GM23338 (cell line): ENCODE measurements at regions not wholly inside any gene's neighbourhood (a gene's known extent, or its start where the extent isn't known, plus 50 kb on each side); places are given as distances from the start of the nearest gene placed in this dataset.

Experiments used
- CREB1 ChIP-seq: fragments of 250-450 bp; sonication (Bioruptor Pico); IDR thresholded peaks from 2 replicates; pipeline ENCODE4 v1.5.0; 2020; ENCODE audit warnings: low read depth, mild to moderate bottlenecking, moderate library complexity
- EZH2 ChIP-seq: fragments of 200-600 bp; sonication (generic); IDR thresholded peaks from one replicate; pipeline ENCODE4 v1.8.0; 2017; ENCODE audit warnings: antibody characterized with exemption, mild to moderate bottlenecking, low read depth; ENCODE audit not compliant: unreplicated experiment
- EZH2phosphoT487 ChIP-seq: fragments of 200-600 bp; sonication (generic); IDR thresholded peaks from one replicate; pipeline ENCODE4 v1.8.1; 2018; ENCODE audit warnings: antibody characterized with exemption; ENCODE audit not compliant: unreplicated experiment
- JUNB ChIP-seq: IDR thresholded peaks from one replicate; pipeline ENCODE4 v1.6.1; 2016; ENCODE audit warnings: antibody characterized with exemption; ENCODE audit not compliant: unreplicated experiment
- POLR2AphosphoS5 ChIP-seq: IDR thresholded peaks from 2 replicates; pipeline ENCODE4 v1.6.1; 2016; ENCODE audit warnings: antibody characterized with exemption, low read depth
- REST ChIP-seq: IDR thresholded peaks from one replicate; pipeline ENCODE4 v1.6.1; 2018; ENCODE audit warnings: antibody characterized with exemption; ENCODE audit not compliant: unreplicated experiment
- ZNF331 ChIP-seq: fragments of 250-450 bp; sonication (Bioruptor Pico); IDR thresholded peaks from 2 replicates; pipeline ENCODE4 v1.5.0; 2020; ENCODE audit warnings: low read depth, mild to moderate bottlenecking, moderate library complexity
- TF ChIP-seq, protein P1 (sequence below), 2 experiments: fragments of 200-600 bp in 1 of 2; sonication (generic) in 1 of 2; conservative IDR thresholded peaks; 2 replicates each; pipeline versions ENCODE4 v1.5.1 to v1.6.1; 2016 to 2017; ENCODE audit warnings: antibody characterized with exemption in 2 of 2, low read depth in 2 of 2, mild to moderate bottlenecking in 2 of 2, moderate library complexity in 1 of 2

GRCh38 chr2:240322231-240322955 lies 113.1 kb upstream of the GPC1 start:
- TF ChIP-seq EZH2phosphoT487 (no peak), EZH2 (no peak), POLR2AphosphoS5 (no peak), CREB1 (no peak), REST (no peak), ZNF331 (CRISPR knock-in tag) (no peak), JUNB (no peak)
- TF ChIP-seq, protein P1, sequence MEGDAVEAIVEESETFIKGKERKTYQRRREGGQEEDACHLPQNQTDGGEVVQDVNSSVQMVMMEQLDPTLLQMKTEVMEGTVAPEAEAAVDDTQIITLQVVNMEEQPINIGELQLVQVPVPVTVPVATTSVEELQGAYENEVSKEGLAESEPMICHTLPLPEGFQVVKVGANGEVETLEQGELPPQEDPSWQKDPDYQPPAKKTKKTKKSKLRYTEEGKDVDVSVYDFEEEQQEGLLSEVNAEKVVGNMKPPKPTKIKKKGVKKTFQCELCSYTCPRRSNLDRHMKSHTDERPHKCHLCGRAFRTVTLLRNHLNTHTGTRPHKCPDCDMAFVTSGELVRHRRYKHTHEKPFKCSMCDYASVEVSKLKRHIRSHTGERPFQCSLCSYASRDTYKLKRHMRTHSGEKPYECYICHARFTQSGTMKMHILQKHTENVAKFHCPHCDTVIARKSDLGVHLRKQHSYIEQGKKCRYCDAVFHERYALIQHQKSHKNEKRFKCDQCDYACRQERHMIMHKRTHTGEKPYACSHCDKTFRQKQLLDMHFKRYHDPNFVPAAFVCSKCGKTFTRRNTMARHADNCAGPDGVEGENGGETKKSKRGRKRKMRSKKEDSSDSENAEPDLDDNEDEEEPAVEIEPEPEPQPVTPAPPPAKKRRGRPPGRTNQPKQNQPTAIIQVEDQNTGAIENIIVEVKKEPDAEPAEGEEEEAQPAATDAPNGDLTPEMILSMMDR (conservative IDR thresholded peaks at IDR 0.05; ENCODE audit: low read depth in 2 of 2), result no peak
